Stimulated activated CD4-positive, alpha-beta T cell treated with anti-CD3 and anti-CD28 coated beads, Interleukin-15, amount 100 ng/mL, for 48 hours (primary cell): ENCODE measurements at regions not wholly inside any gene's neighbourhood (a gene's known extent, or its start where the extent isn't known, plus 50 kb on each side); places are given as distances from the start of the nearest gene placed in this dataset.
"Not testable (repeated sequence)": the region's sequence is repeated elsewhere in the genome, so short reads cannot be mapped to it uniquely, and the experiment has no call there.

Experiments used
- DNase-seq, 2 donors: peaks; one replicate each; pipeline ENCODE4 v3.0.0-alpha.2; 2020; ENCODE audit warnings: low read depth in 2 of 2

- DNase-seq, result no peak
Measured at GRCh38 chr5:90285581-90285980, 124.0 kb downstream of the CETN3 start.

- no peak for DNase-seq
Measured at GRCh38 chr5:90284375-90284774, 125.2 kb downstream of the CETN3 start.

GRCh38 chr5:90279091-90279490 lies 130.5 kb downstream of the CETN3 start:
- no peak for DNase-seq

GRCh38 chr5:90274216-90274615 lies 135.3 kb downstream of the CETN3 start:
- DNase-seq, result no peak

- no peak for DNase-seq
Measured at GRCh38 chr5:90267646-90268045, 141.9 kb downstream of the CETN3 start.

- no peak for DNase-seq
Measured at GRCh38 chr5:90265545-90265857, 144.1 kb downstream of the CETN3 start.

GRCh38 chr5:90264689-90265544 lies 144.6 kb downstream of the CETN3 start:
- DNase-seq, result peak; percentile 16 to 34

- no peak for DNase-seq
Measured at GRCh38 chr5:90263102-90263820, 146.3 kb downstream of the CETN3 start.

GRCh38 chr5:90251447-90251846 lies 158.1 kb downstream of the CETN3 start:
- DNase-seq, result no peak

GRCh38 chr5:90248640-90249039 lies 160.9 kb downstream of the CETN3 start:
- no peak for DNase-seq

GRCh38 chr5:90243848-90244247 lies 165.7 kb downstream of the CETN3 start:
- not testable (repeated sequence) for DNase-seq

GRCh38 chr5:90233476-90233875 lies 176.1 kb downstream of the CETN3 start:
- DNase-seq, result no peak

- no peak for DNase-seq
Measured at GRCh38 chr5:90231688-90232087, 177.9 kb downstream of the CETN3 start.

GRCh38 chr5:90227683-90228082 lies 181.9 kb downstream of the CETN3 start:
- no peak for DNase-seq

GRCh38 chr5:90226433-90227099 lies 183.0 kb downstream of the CETN3 start:
- DNase-seq, result no peak

GRCh38 chr5:90224342-90224741 lies 185.2 kb downstream of the CETN3 start:
- no peak for DNase-seq

- no peak for DNase-seq
Measured at GRCh38 chr5:90223756-90224155, 185.8 kb downstream of the CETN3 start.

- no peak for DNase-seq
Measured at GRCh38 chr5:90221951-90222350, 187.6 kb downstream of the CETN3 start.

- no peak for DNase-seq
Measured at GRCh38 chr5:90220554-90220953, 189.0 kb downstream of the CETN3 start.

GRCh38 chr5:90214991-90215390 lies 194.6 kb downstream of the CETN3 start:
- DNase-seq, result no peak

- DNase-seq, result not testable (repeated sequence)
Measured at GRCh38 chr5:90208323-90208722, 201.2 kb downstream of the CETN3 start.

- DNase-seq, result no peak
Measured at GRCh38 chr5:90201923-90202322, 207.6 kb downstream of the CETN3 start.
